GM18951 (cell line): ENCODE measurements at regions not wholly inside any gene's neighbourhood (a gene's known extent, or its start where the extent isn't known, plus 50 kb on each side); places are given as distances from the start of the nearest gene placed in this dataset.

Source experiments
- POLR2A ChIP-seq: IDR thresholded peaks from 4 replicates; pipeline ENCODE4 v1.6.1; 2011; ENCODE audit warnings: mild to moderate bottlenecking; ENCODE audit not compliant: insufficient read length, insufficient read depth; ENCODE audit errors: extremely low read depth
- in situ Hi-C: fragments of 300-500 bp; cut with MboI; formaldehyde crosslinking; loops from one replicate; pipeline ENCODE4 v1.12.0; 2022; ENCODE audit warnings: low sequenced_read_pairs, mixed read lengths, inconsistent platforms; ENCODE audit not compliant: unreplicated experiment

GRCh38 chr11:19661827-19662226 lies 50.8 kb upstream of the NAV2 start:
- in situ Hi-C loops = no loop called here
- no peak for TF ChIP-seq POLR2A

DNA sequence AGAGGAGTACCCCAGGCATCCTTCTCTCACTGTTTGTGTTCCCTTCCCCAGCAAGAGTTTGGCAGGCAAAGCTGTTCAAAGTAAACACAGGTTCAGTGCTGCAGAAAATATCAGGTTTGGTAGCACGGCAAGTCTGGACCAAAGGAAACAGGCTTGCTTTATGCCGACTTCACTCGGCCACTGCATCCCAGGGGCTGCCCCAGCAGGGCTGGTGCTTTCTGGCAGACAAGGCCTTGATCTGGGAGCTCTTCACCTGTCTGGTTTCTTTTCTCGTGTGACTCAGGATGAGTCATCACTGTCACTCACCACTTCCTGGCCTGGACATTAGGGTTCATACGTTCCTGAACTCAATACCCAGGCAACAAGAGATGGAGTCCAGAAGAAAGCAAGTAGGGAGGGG lies 52.6 kb upstream of the NAV2 start:
- TF ChIP-seq POLR2A = no peak
- in situ Hi-C loops = no loop called here

DNA sequence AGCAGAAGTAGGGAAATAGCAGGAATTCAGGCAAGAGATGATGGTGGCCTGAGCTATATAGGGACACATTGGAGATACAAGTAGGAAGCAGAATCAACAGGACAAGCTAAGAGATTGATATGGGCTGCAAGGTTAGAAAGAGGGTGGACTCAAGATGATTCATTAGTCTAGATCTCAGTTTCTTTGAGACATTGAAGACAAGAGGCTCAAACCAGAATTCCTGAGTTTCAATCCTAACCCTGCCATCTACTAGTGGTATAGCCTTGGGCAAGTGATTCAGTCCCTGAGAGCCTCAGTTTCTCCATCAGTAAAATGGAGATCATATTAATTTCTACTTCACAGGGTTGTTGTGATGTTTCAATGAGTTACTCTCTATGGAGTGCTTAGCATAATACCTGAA lies 53.1 kb upstream of the NAV2 start:
- in situ Hi-C loops = no loop called here
- no peak for TF ChIP-seq POLR2A

DNA sequence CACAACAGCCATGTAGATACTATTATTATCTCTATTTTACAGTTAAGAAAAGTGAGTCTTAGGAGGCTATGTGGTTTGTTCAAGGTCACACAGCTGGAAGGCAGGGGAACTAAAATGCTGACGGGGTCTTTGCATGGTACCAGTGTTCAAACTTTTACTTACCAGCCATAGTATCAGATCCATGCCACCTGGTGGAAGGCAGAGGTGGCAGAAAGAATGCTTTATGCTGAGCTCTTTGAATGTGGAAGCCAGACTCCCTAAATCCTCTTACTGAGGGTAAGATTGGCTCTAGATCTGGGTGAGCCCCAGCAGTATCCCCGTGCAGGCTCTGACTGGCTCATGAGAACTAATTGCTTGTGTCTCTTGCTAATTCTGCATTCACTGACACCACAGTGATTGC lies 54.3 kb upstream of the NAV2 start:
- TF ChIP-seq POLR2A = no peak
- in situ Hi-C loops = no loop called here

DNA sequence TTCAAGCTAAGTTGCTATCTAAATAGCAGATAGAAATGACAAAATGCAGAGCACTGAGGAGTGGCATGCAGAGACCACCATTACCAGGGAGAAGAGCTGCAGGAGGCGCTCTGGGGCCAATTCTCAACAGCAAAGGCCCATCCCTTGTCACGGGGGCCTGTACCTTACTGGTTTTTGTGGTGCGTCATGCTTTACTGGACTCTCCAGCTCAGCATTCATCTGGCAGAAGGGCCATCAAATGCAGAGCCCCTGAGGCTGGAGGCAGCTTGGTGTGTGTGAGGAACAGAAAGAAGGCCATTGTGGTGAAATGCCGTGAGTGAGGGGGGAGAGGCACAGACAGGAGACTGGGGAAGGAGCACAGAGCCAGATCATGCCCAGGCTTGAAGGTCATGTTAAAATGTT lies 56.5 kb upstream of the NAV2 start:
- TF ChIP-seq POLR2A = no peak
- in situ Hi-C loops = no loop called here

GRCh38 chr11:19652623-19653375 lies 59.8 kb upstream of the NAV2 start:
- in situ Hi-C loops = no loop called here
- TF ChIP-seq POLR2A = no peak

GRCh38 chr11:19651653-19652052 lies 61.0 kb upstream of the NAV2 start:
- no peak for TF ChIP-seq POLR2A
- in situ Hi-C loops = no loop called here

GRCh38 chr11:19651028-19651427 lies 61.6 kb upstream of the NAV2 start:
- in situ Hi-C loops = no loop called here

GRCh38 chr11:19650467-19650866 lies 62.2 kb upstream of the NAV2 start:
- in situ Hi-C loops = no loop called here
- TF ChIP-seq POLR2A = no peak

More at GRCh38 chr11:19651028-19651427, 61.6 kb upstream of the NAV2 start:
- no peak for TF ChIP-seq POLR2A

GRCh38 chr11:19649751-19650150 lies 62.9 kb upstream of the NAV2 start:
- in situ Hi-C loops = no loop called here
- no peak for TF ChIP-seq POLR2A

DNA sequence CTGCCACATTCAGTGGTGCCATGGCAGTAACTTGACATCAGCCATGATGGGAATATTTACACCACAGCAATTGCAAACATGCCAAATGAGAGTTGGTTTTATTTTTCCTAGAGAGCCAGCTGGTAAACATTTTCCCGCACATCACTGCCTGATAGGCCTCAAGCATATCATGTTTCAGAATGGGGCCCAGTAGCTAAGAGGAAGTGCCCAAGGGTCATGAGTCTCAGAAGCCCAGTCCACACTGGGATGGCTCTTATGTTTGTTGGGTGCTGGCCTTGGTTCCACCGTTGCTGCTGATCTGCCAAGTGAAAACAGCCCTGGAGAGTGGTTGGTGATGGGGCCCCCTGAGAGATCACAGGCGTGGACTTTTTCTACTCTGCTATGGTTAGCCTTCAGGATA lies 64.3 kb upstream of the NAV2 start:
- no peak for TF ChIP-seq POLR2A
- in situ Hi-C loops = no loop called here

DNA sequence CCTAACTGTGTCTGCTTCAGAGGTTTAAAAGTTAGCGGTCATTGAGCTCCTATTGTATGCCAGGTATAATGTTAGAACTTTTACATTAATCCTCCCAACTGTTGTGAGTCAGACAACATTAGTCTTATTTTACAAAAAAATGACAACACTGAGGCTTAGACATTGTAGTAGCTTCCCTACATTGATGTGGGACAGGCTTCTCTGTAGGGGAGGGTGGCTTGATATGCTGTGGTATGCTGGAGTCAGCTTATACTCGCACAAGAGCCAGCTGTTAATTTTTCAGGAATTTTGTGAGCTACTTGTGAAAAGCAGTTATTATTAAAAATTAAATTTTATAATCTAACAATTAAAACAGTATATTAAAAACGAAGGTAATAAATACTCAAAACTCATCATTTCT lies 64.8 kb upstream of the NAV2 start:
- in situ Hi-C loops = no loop called here
- TF ChIP-seq POLR2A = no peak

GRCh38 chr11:19646921-19647320 lies 65.7 kb upstream of the NAV2 start:
- no peak for TF ChIP-seq POLR2A
- in situ Hi-C loops = no loop called here

- in situ Hi-C loops = no loop called here
- TF ChIP-seq POLR2A = no peak
These were observed 66.3 kb upstream of the NAV2 start for GRCh38 chr11:19646308-19646707.

DNA sequence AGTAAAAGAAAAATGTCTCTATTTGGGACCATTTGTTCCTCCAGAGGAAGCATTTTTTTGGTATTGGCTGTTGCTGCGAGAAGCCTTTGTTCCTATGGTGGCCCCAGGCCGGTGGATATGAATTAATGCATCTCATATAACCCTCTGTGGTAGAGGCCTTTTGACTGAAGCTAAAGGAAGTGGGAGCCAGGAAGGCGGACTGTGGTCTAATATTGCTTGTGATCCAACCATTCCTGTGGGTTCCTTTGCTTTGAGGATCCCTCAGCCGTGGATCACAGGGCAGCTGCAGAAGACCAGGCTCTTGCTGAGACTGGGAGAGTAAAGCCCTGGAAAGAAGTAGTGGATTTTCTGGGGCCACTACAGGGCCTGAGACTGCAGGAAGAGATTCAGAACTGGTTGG lies 68.3 kb upstream of the NAV2 start:
- in situ Hi-C loops = no loop called here
- no peak for TF ChIP-seq POLR2A
